Ammon's horn (tissue), 1 donor: ENCODE measurements at regions not wholly inside any gene's neighbourhood (a gene's known extent, or its start where the extent isn't known, plus 50 kb on each side); places are given as distances from the start of the nearest gene placed in this dataset.
"Not testable (repeated sequence)": the region's sequence is repeated elsewhere in the genome, so short reads cannot be mapped to it uniquely, and the experiment has no call there.

Source experiments
- DNase-seq: peaks from one replicate; pipeline ENCODE4 v3.0.0-alpha.2; 2016; ENCODE audit warnings: low spot score

GRCh38 chr5:115435778-115436712, 108.5 kb downstream of the FEM1C start:
- DNase-seq: no peak

- DNase-seq: peak; percentile 45
Observed at GRCh38 chr5:115435065-115435777, 109.4 kb downstream of the FEM1C start.

- no peak for DNase-seq
Observed at GRCh38 chr5:115433918-115434317, 110.7 kb downstream of the FEM1C start.

- DNase-seq: no peak
Observed at GRCh38 chr5:115432691-115433090, 111.9 kb downstream of the FEM1C start.

- DNase-seq: no peak
Observed at GRCh38 chr5:115431116-115431515, 113.5 kb downstream of the FEM1C start.

GRCh38 chr5:115430374-115430773, 114.2 kb downstream of the FEM1C start:
- no peak for DNase-seq

- no peak for DNase-seq
Observed at GRCh38 chr5:115429345-115429940, 115.1 kb downstream of the FEM1C start.

GRCh38 chr5:115428676-115429075, 115.9 kb downstream of the FEM1C start:
- DNase-seq: no peak

- DNase-seq: no peak
Observed at GRCh38 chr5:115428248-115428647, 116.3 kb downstream of the FEM1C start.

- no peak for DNase-seq
Observed at GRCh38 chr5:115424446-115424845, 120.1 kb downstream of the FEM1C start.

- no peak for DNase-seq
Observed at GRCh38 chr5:115424030-115424429, 120.5 kb downstream of the FEM1C start.

- peak; percentile 31 for DNase-seq
Observed at GRCh38 chr5:115423541-115423940, 121.0 kb downstream of the FEM1C start.

GRCh38 chr5:115423051-115423450, 121.5 kb downstream of the FEM1C start:
- no peak for DNase-seq

GRCh38 chr5:115420812-115421211, 123.8 kb downstream of the FEM1C start:
- DNase-seq: not testable (repeated sequence)

GRCh38 chr5:115419846-115420585, 123.6 kb upstream of the CCDC112 start:
- no peak for DNase-seq

GRCh38 chr5:115418788-115419187, 122.3 kb upstream of the CCDC112 start:
- DNase-seq: no peak

GRCh38 chr5:115417076-115417475, 120.6 kb upstream of the CCDC112 start:
- DNase-seq: peak; percentile 58

GRCh38 chr5:115415143-115415491, 118.7 kb upstream of the CCDC112 start:
- DNase-seq: peak; percentile 19

GRCh38 chr5:115414406-115415142, 118.1 kb upstream of the CCDC112 start:
- no peak for DNase-seq

- DNase-seq: no peak
Observed at GRCh38 chr5:115413651-115414050, 117.2 kb upstream of the CCDC112 start.

- no peak for DNase-seq
Observed at GRCh38 chr5:115409094-115409493, 112.6 kb upstream of the CCDC112 start.
